Caco-2 (cell line): ENCODE measurements at regions not wholly inside any gene's neighbourhood (a gene's known extent, or its start where the extent isn't known, plus 50 kb on each side); places are given as distances from the start of the nearest gene placed in this dataset.
"Not testable (repeated sequence)": the region's sequence is repeated elsewhere in the genome, so short reads cannot be mapped to it uniquely, and the experiment has no call there.

Source experiments
- BruUV-seq: library from RNA; stranded (reverse); fragments of 400-500 nt; replicated peaks from 2 replicates; lab custom pipeline; 2021; lab: Mats Ljungman, UMichigan
- CTCF ChIA-PET: fragments of 300-600 bp; sonication (Branson Sonifier 250); formaldehyde crosslinking; loops from one replicate; lab custom pipeline; 2022; ENCODE audit warnings: antibody characterized with exemption; lab: Charles Lee
- POLR2A ChIA-PET: fragments of 300-600 bp; sonication (Branson Sonifier 250); formaldehyde crosslinking; loops from one replicate; lab custom pipeline; 2022; ENCODE audit warnings: antibody characterized with exemption; lab: Charles Lee
- DNase-seq, 2 experiments: peaks; one replicate each; pipeline versions ENCODE4 v3.0.0 to v3.0.0-alpha.2; 2020 to 2022
- H3K27me3 ChIP-seq: replicated peaks from 2 replicates; pipeline ENCODE4 v1.6.0; 2011; ENCODE audit warnings: low read length; ENCODE audit not compliant: control insufficient read depth, insufficient read depth
- H3K36me3 ChIP-seq: 2 replicates; pipeline ENCODE4 v1.5.1; 2011; ENCODE audit warnings: low read length; ENCODE audit not compliant: control insufficient read depth, insufficient read depth
- H3K4me1 ChIP-seq: fragments of 250-450 bp; sonication (Bioruptor Pico); 2 replicates; pipeline ENCODE4 v1.5.1; 2020; ENCODE audit warnings: mild to moderate bottlenecking
- H3K4me3 ChIP-seq: 2 replicates; pipeline ENCODE4 v1.5.1; 2011; ENCODE audit warnings: low read depth, mild to moderate bottlenecking, control low read depth, low read length
- H3K9me3 ChIP-seq: fragments of 250-450 bp; sonication (Bioruptor Pico); 2 replicates; pipeline ENCODE4 v1.5.1; 2020; ENCODE audit warnings: mild to moderate bottlenecking, moderate library complexity
- H3K27ac Mint-ChIP-seq: one replicate; pipeline ENCODE4 v1.8.0; 2022; ENCODE audit warnings: mixed read lengths; ENCODE audit not compliant: unreplicated experiment
- H3K27me3 Mint-ChIP-seq: one replicate; pipeline ENCODE4 v1.8.0; 2022; ENCODE audit warnings: mixed read lengths; ENCODE audit not compliant: insufficient read depth, unreplicated experiment
- H3K36me3 Mint-ChIP-seq: one replicate; pipeline ENCODE4 v1.8.0; 2022; ENCODE audit warnings: mild to moderate bottlenecking, mixed read lengths; ENCODE audit not compliant: insufficient read depth, unreplicated experiment
- H3K4me1 Mint-ChIP-seq: one replicate; pipeline ENCODE4 v1.8.0; 2022; ENCODE audit warnings: low read depth, mixed read lengths; ENCODE audit not compliant: unreplicated experiment
- H3K4me3 Mint-ChIP-seq: one replicate; pipeline ENCODE4 v1.8.0; 2022; ENCODE audit warnings: mild to moderate bottlenecking, moderate library complexity, mixed read lengths; ENCODE audit not compliant: unreplicated experiment
- H3K9me3 Mint-ChIP-seq: one replicate; pipeline ENCODE4 v1.8.0; 2022; ENCODE audit warnings: mixed read lengths; ENCODE audit not compliant: unreplicated experiment
- intact Hi-C: fragments of 100-400 bp; cut with micrococcal nuclease; formaldehyde crosslinking; loops from one replicate; pipeline ENCODE4 v1.10.0; 2022; ENCODE audit not compliant: unreplicated experiment
- TF ChIP-seq, protein P1 (sequence below), 2 experiments: fragments of 200-600 bp in 1 of 2; IDR thresholded peaks; 1 replicate in 1 of 2; 2 replicates in 1 of 2; pipeline versions ENCODE4 v1.5.1 to v1.8.0; 2011 to 2022; ENCODE audit warnings: antibody characterized with exemption in 1 of 2, control low read depth in 1 of 2, inconsistent platforms in 1 of 2, low read depth in 1 of 2, low read length in 1 of 2, mild to moderate bottlenecking in 1 of 2, moderate library complexity in 1 of 2; ENCODE audit not compliant: insufficient read depth in 1 of 2, severe bottlenecking in 1 of 2, unreplicated experiment in 1 of 2

DNA sequence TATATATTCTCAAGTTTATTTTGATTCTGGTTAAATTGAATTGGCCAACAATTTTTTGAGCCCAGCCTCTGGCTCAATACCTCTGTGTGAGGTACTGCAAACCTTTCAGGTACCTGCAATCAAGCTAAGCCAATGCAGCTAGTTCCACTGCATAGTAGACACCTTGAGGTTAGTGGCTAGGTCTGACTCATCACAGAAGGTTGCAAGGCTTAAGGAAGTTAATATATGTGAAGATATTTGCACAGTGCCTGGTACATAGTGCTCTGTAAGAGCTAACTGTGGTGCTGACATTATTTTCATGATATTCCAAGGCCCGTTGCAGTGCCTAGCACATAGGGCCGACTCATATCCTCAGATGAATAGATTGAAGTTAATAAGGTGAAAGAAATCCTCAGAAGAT is 330.5 kb upstream of the KAZN start:
- TF ChIP-seq, protein P1, sequence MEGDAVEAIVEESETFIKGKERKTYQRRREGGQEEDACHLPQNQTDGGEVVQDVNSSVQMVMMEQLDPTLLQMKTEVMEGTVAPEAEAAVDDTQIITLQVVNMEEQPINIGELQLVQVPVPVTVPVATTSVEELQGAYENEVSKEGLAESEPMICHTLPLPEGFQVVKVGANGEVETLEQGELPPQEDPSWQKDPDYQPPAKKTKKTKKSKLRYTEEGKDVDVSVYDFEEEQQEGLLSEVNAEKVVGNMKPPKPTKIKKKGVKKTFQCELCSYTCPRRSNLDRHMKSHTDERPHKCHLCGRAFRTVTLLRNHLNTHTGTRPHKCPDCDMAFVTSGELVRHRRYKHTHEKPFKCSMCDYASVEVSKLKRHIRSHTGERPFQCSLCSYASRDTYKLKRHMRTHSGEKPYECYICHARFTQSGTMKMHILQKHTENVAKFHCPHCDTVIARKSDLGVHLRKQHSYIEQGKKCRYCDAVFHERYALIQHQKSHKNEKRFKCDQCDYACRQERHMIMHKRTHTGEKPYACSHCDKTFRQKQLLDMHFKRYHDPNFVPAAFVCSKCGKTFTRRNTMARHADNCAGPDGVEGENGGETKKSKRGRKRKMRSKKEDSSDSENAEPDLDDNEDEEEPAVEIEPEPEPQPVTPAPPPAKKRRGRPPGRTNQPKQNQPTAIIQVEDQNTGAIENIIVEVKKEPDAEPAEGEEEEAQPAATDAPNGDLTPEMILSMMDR (IDR thresholded peaks at IDR 0.05; ENCODE audit: insufficient read depth in 1 of 2, low read depth in 1 of 2, low read length in 1 of 2, severe bottlenecking in 1 of 2, unreplicated experiment in 1 of 2) = no peak
- POLR2A ChIA-PET = no interaction called here

DNA sequence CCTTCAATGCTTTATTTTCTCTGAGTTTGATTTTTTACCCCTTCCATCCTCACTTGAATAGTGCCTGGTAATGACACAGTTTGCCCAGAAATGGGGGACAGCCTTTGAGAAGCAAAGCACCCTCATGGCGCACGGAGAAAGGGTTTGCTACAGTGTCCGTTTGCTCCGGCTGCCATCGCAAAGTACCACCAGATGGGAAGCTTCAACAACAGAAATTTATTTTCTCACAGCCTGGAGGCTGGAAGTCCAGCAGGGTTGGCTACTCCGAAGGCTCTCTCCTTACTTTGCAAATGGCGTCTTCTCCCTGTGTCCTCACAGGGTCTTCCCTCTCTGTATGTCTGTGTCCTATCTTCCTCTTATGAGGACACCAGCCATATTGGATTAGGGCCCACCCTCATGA is 327.7 kb upstream of the KAZN start:
- no peaks in the 10 kb centered on the region for H3K4me1 ChIP-seq
- no peaks in the 10 kb centered on the region for H3K36me3 Mint-ChIP-seq
- H3K4me1 Mint-ChIP-seq = no peaks in the 10 kb centered on the region
- H3K27me3 Mint-ChIP-seq = peaks cover 2% of the 10 kb centered on the region
- no peak for DNase-seq
- no TSS peak for BruUV-seq
- no peak overlapping the region for H3K27ac Mint-ChIP-seq
- peaks cover 10% of the 10 kb centered on the region for H3K9me3 Mint-ChIP-seq
- H3K36me3 ChIP-seq = no peaks in the 10 kb centered on the region
- H3K27me3 ChIP-seq = no peaks in the 10 kb centered on the region
- H3K4me3 Mint-ChIP-seq = no peak overlapping the region
- ChIA-PET POLR2A (no interaction called here), CTCF (no interaction called here)
- no peak overlapping the region for H3K4me3 ChIP-seq
- H3K9me3 ChIP-seq = no peaks in the 10 kb centered on the region
- intact Hi-C loops = no loop called here
- TF ChIP-seq, protein P1 (IDR thresholded peaks at IDR 0.05; ENCODE audit: insufficient read depth in 1 of 2, low read depth in 1 of 2, low read length in 1 of 2, severe bottlenecking in 1 of 2, unreplicated experiment in 1 of 2) = no peak

More for the DNA sequence above, 330.5 kb upstream of the KAZN start:
- H3K9me3 Mint-ChIP-seq = peaks cover 10% of the 10 kb centered on the region
- H3K27me3 Mint-ChIP-seq = peaks cover 2% of the 10 kb centered on the region
- no peak overlapping the region for H3K4me3 Mint-ChIP-seq
- DNase-seq = no peak
- Histone ChIP-seq H3K9me3 (no peaks in the 10 kb centered on the region), H3K4me3 (no peak overlapping the region), H3K27me3 (no peaks in the 10 kb centered on the region), H3K4me1 (no peaks in the 10 kb centered on the region), H3K36me3 (no peaks in the 10 kb centered on the region)
- intact Hi-C loops = no loop called here
- CTCF ChIA-PET = no interaction called here
- H3K36me3 Mint-ChIP-seq = no peaks in the 10 kb centered on the region
- no peaks in the 10 kb centered on the region for H3K4me1 Mint-ChIP-seq
- H3K27ac Mint-ChIP-seq = no peak overlapping the region
- BruUV-seq = no TSS peak

DNA sequence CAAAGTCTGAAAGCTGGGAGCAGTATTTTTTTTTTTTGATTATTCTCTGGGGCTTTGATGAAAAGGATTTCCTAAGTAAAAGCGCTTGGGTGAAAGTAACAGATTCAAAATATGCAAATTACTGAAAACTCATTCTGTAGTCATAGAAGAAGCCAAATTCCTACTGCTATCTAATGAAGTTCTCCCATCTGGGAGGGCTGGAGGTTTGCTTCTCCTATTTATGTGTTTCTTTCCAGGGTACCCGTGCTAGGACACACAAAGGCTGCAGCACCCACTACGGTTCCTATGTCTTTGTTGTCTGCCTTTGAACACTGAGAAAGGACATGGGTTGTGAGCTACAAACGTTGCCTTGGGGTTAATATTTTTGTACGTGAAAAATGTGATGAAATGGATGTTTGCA is 324.7 kb upstream of the KAZN start:
- TF ChIP-seq, protein P1 (IDR thresholded peaks at IDR 0.05; ENCODE audit: insufficient read depth in 1 of 2, low read depth in 1 of 2, low read length in 1 of 2, severe bottlenecking in 1 of 2, unreplicated experiment in 1 of 2) = no peak
- no TSS peak for BruUV-seq

DNA sequence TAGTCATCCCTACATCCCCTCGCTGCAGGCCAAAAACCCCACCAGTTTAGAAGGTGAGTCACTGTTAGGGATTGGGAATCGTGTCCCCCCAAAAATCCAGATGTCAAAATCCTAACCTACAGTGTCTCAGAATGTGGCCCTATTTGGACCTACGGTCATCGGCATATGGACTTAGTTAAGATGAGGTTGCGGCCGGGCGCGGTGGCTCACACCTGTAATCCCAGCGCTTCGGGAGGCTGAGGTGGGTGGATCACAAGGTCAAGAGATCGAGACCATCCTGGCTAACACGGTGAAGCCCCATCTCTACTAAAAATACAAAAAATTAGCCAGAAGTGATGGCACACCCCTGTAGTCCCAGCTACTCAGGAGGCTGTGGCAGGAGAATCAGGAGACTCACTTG is 318.6 kb upstream of the KAZN start:
- H3K9me3 ChIP-seq, H3K36me3 Mint-ChIP-seq, H3K9me3 Mint-ChIP-seq, H3K36me3 ChIP-seq, H3K4me1 Mint-ChIP-seq, H3K27me3 ChIP-seq, H3K27me3 Mint-ChIP-seq, H3K27ac Mint-ChIP-seq, H3K4me3 Mint-ChIP-seq, POLR2A ChIA-PET, H3K4me1 ChIP-seq, DNase-seq, CTCF ChIA-PET, intact Hi-C loops, BruUV-seq, H3K4me3 ChIP-seq: not testable (repeated sequence)

More for the DNA sequence above, 324.7 kb upstream of the KAZN start:
- Mint-ChIP-seq H3K27me3 (peaks cover 2% of the 10 kb centered on the region), H3K4me1 (no peaks in the 10 kb centered on the region), H3K27ac (no peak overlapping the region), H3K4me3 (no peak overlapping the region), H3K9me3 (peaks cover 10% of the 10 kb centered on the region), H3K36me3 (no peaks in the 10 kb centered on the region)
- CTCF ChIA-PET = no interaction called here
- intact Hi-C loops = no loop called here
- Histone ChIP-seq H3K36me3 (no peaks in the 10 kb centered on the region), H3K4me3 (no peak overlapping the region), H3K27me3 (no peaks in the 10 kb centered on the region), H3K9me3 (no peaks in the 10 kb centered on the region), H3K4me1 (no peaks in the 10 kb centered on the region)
- no peak for DNase-seq
- POLR2A ChIA-PET = no interaction called here
